ENCODE measurements at regions not wholly inside any gene's neighbourhood (a gene's known extent, or its start where the extent isn't known, plus 50 kb on each side); places are given as distances from the start of the nearest gene placed in this dataset.

DNA sequence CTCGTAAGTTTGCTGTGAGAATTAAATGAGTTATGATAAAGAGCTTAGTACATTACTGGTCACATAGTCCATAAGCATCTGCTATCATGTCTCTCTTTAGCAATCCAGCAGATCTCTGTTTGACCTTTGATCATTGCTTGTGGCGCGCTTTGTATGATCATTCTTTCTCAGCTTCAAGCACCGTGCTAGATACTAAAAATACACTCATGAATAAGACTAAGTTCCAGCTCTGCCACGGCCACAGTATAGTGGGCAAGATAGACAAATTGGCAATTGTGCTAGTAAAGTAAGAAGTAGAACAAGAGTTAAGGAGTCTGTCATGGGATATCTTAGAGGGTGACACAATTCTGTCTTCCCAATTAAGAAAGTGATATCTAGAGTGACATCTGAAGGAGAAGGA is 75.2 kb upstream of the ADGRF1 start:
- no peak for DNase-seq (ENCODE audit: low spot score)

DNA sequence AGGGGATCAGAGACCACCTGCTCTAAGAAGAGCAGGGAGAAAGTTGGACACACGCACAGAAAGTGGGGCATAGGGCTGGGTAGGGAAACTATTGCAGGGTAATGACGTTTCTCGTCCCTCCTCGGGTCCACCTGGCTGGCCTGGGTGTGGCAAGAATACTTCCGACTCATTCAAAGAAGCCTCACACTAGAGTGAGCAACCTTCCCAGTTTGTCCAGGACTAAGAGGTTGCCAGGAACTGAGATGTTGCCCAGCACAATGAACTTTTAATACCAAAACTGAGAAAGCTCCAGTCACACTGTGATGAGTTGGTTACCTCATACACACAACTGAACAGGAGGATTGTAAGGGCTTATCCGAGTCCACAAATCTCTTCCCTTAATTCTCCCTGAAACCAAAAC is 74.5 kb upstream of the ADGRF1 start:
- DNase-seq (ENCODE audit: low spot score): peak; percentile 56

DNA sequence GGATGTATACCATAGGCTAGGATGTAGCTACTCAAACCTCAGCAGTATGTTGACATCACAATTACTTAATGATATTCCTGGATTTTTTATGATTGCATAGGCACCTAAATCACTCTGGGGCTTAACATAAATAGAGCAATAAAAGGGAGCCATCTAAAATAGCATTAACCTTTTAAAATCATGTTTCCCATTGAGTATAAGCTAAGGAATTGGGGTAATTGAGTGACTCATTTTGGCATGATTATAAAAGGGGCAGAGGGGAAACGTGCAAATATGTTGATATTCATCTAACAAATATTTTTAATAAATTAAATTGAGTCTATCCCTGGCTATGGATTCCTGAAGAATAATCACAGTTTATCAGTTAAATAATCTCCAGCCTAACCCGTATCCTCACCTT is 74.0 kb upstream of the ADGRF1 start:
- DNase-seq (ENCODE audit: low spot score): no peak

DNA sequence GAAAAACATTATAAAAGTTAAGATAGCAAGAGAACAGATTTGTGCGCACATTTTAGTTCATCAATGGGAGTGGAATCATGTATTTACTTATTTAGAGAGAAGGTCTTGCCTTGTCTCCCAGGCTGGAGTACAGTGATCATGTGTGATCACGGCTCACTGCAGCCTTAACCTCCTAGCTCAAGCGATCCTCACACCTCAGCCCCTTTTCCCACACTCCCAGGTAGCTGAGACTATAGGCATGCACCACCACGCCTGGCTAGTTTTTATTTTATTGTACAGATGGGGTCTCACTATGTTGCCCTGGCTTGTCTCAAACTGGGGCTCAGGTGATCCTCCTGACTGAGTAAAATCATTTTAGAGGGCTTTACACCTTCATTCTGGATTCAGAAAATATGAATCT is 72.3 kb upstream of the ADGRF1 start:
- no peak for DNase-seq (ENCODE audit: low spot score)

DNA sequence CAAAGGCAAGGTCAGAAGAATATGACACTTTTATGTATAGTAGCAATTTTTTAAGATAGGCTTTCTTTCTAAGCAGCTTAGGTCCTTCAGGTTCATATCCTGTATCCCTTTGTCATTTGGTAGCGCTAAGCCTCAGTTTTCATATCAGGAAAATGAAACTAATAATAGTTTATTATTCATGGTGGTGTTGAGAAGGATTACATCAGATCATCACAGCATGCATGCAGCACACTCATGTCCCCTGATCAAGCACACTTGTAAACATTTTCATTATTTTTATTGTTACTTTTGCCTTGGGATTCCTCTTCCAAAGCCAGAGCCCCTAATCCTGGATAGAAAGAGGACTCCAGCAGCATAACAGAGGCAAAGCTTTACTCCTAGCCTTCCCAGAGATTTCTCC is 70.2 kb upstream of the ADGRF1 start:
- no peak for DNase-seq (ENCODE audit: low spot score)

DNA sequence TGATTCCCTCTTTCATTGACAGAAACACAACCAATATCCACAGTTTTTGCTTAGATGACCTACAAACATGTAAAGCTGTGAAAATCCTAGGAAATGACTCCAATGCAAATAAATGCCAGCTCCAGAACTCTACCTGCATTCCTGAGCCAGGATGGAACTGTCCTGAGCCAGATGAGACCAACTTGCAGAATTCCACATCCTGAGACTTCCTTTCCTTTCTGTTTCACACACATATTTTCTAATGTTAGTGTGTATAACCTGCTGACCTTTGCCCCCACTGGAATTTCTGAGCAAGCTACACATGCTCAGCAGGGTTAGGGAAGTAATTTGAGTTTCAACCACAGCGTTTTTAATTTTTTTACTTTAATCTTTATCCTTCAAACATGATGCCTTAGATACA is 69.6 kb upstream of the ADGRF1 start:
- peak; percentile 93 for DNase-seq (ENCODE audit: low spot score)

DNA sequence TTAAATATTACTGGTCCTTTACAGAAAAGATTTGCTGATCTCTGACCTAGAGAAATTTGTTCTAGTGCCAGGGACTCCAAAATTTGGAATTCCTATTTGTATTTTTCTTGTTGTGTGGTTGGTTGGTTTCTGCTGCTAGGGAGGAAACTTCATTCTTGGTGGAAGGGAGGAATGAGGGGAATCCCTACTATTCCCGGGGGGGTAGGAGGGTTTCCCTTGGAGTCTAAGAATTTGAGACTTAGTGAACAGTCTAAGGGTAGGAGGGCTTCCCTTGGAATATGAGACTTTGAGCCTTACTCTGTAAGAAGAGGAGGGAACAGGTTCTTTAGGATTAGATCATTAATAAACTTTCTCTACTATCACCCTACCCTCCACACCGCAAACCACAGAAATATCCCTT is 67.1 kb upstream of the ADGRF1 start:
- DNase-seq (ENCODE audit: low spot score): peak; percentile 33

DNA sequence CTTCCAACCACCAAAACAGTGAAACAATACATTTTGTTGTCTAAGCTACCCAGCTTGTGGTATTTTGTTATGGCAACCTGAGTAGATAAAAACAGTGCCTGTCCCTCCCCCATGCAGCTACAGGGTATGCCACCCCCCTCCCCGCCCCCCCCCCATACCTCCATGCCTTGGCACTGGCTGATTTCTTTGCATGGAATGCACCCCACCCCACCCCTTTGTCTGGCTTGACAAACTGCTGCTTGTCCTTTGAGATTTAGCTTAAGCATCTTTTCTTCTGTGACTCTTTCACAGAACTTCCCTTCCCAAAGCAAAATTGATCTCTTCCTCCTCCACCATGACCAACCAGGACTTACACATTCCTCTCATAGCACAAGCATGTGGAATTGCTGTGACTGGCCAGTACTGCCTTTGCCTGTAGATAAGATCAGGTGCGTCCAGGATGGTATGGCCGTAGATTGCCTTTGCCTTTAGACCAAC is 64.6 kb upstream of the ADGRF1 start:
- peak; percentile 76 for DNase-seq (ENCODE audit: low spot score)

DNA sequence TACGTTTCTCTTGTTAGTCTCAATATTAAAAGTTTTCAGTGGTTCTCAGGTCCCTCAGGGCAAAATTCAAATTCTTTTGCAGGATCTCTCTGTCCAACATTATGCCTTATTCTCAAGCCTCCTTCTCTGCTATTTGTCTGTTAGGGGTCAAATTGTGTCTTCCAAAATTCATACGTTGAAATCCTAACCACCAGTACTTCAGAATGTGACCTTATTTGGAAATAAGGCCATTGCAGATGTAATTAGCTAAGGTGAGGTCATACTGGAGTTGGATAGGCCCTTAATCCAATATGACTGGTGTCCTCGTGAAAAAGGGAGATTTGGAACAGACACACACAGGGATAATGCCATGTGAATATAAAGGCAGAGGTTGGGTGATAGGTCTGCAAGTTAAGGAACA is 64.1 kb upstream of the ADGRF1 start:
- no peak for DNase-seq (ENCODE audit: low spot score)

DNA sequence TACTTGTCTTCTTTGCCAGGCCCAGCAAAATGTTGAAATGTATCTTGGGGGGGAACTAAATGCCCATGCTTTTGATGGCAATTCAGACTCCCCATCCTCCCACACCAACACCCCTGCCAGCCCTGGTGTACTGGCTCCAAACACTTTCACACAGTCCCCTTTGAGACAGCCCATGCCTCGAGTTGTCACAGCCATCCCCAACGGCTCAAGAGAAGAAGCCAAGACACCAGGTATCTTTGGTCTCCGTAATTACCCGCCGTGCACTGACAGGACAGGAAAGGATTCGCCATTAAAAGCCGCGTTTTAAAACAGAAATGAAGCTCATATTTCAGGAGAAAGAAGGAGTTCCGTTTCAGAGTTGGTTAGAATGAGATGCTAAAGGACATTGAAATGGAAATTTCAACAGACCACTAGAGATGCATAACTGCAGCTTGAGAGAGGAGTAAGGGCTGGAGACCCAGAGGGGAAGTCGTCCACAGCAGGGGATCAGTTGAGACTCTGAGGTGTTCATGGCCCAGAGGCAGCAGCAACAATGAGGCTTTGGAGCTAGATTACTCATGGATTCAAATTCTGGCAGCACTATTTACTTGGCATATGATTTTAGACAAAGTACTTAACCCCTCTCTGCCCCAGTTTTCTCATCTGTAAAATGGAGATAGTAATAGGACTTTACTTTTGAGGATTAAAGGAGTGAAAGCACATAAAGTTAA is 63.5 kb upstream of the ADGRF1 start:
- DNase-seq (ENCODE audit: low spot score): no peak

DNA sequence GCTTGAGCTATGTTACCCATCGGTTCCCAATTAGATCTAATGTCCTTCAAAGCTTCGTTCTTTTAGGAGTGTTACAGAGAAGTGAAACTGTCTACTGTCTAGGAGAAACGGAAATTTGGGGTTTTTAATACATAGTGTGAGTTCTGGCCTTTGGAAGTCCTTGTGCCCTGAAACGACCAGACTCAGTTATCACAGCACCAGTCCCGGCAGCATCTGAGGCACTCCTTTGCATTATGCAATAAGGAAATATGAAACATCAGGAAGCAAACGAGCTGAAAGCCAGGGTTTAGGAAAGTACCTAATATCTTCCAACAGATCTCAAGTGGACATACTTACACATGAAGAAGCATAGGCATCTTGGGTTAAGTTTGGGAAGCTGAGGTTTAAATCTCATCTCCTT is 61.8 kb upstream of the ADGRF1 start:
- peak; percentile 52 for DNase-seq (ENCODE audit: low spot score)

DNA sequence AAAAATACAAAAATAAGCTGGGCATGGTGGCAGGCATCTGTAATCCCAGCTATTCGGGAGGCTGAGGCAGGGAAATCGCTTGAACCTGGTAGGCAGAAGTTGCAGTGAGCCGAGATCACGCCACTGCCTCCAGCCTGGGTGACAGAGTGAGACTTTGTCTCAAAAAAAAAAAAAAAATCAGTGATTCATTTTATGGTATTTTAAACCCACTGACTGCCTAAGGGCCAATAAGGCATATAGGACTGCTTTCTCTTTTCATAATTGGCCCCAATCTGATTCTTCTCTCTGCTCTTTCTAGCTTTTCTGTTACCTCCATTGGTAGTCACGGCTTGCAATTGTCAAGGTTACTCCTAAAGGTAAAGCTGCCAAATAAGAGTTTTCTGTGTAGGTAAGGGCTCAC is 60.2 kb upstream of the ADGRF1 start:
- no peak for DNase-seq (ENCODE audit: low spot score)

DNA sequence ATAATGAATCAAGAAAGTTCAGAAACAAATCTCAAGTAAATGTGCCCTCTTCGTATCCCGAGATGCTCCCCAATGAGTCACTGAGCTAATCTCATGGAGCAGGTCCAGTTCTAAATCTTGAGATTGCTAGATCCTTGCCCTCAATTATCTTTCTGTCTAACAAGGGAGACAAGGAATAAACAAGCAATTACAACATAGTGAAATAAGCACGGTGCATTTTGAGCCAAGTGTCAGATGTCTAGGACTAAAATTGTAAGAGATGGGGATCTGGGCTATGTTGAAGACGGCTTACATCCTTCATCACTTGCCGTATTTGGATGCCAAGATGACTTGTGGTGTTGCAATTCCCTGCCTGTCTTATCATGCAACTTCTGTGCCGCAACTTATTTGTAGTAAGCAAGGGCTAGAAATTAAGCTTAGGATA is 56.5 kb upstream of the ADGRF1 start:
- DNase-seq (ENCODE audit: low spot score): no peak

DNA sequence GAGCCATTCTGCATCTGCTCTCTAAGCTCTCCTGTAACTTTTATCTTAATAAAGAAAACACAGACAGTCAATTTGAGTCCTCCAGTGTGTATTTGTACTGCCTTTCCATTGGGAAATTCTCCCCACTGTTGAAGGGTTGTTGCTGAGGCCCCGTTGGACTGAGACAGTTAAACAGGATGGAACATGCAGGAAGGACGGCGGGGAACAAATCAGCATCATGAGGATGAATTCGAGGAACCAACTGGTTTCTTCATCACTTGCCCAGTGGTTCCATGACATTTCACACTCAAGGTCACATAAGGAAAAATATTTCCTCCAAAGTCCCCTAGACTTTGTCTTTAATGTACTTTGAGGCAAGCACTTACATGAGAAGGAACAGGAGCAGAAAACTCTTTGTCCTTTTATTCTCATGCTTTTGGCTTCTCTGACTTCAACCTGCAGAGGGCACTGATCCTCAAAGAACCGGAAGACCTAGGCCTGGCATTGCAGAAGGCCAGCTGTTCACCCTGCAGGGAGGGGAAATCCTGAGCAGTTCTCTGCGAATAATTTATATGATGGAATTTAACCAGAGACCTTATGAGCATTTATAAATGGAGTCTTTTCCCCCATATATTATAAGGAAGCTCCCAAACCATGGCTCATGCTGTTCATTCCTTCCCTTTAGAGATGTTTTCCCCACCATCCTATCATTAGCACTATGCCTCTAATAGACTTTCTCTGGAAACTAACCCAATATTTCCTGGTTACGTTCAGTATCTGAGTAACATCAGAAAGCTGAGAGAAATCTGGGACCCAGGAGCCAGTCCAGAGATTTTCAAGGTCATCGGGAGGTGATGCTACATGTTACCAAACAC is 55.2 kb upstream of the ADGRF1 start:
- DNase-seq (ENCODE audit: low spot score): peak; percentile 84

DNA sequence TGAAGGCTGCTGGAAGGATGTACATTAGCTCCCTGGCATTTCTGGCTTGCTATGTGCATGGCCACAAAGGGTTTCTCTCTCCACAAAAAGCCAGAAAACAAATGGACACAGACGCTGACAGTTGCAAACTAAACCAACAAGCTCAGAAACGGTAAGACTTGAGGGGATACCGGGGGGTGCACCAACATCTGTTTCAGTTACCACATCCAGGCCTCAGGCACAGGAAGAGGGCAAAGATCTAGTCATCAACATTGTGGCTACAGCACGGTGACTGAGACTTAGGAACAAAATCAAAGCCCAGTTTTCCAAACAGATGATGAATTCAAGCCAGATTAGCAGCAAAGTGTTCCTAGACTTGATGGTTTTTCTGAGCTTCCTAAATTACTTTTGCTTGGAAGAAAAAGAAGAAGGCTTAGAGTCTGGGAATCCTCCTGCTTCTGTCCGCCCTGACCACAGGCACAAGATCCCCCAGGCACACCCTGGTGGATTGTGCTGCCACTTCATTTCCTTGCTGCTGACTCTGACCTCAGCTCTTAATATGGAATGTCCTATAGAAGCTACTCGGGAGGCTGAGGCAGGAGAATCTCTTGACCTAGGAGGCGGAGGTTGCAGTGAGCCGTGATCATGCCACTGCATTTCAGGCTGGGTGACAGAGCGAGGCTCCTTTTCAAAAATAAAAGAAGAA is 54.2 kb upstream of the ADGRF1 start:
- no peak for DNase-seq (ENCODE audit: low spot score)

DNA sequence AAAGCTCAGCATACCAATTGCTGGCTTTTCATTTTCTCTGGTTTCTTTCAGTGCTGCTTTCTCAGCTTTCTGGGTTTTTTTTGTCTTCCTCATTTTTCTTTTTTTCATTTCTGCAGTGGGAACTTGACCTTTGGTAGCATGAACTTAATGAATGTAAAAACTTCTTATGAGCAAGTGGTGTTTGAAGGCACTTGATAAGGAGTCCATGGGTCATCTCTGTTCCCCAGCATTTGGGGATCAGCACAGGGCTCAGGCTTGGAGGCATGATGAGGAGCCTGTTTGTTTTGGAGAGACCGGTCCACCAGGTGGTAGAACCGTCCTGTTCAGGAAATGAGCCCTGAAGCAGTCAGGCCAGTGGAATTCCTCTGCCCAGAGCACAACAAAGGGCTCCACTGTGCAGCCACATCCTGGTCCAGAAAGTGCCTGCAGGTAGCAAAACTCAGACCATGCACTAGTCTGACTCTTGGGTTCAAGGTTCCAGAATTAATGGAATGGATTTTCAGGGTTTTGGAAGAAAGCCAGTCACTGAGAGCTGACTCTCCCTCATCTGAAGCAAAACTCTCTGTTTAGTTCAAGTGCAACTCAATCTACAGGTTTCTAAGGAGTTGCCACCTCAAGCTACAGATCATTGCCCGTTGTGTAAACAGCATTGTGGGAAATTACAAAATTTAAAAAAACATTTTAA is 52.3 kb upstream of the ADGRF1 start:
- DNase-seq (ENCODE audit: low spot score): peak; percentile 82

DNA sequence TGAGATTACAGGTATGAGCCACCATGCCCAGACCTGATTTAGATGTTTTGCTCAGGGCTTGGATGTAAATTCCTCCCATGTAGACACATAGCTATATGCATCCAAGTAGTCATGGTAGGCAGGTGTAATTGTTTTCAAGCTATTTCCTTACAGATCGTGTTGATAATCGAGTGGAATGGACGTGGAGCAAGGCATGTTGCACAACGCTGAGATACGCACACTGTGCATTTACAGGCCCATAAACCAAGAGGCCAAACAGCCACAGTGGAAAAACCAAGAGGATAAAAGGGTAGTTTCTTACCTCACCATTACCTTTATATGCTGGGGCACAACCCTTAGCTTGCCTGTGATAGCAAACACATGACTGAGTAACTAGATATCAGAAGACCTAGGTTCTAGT is 51.0 kb upstream of the ADGRF1 start:
- DNase-seq (ENCODE audit: low spot score): no peak

DNA sequence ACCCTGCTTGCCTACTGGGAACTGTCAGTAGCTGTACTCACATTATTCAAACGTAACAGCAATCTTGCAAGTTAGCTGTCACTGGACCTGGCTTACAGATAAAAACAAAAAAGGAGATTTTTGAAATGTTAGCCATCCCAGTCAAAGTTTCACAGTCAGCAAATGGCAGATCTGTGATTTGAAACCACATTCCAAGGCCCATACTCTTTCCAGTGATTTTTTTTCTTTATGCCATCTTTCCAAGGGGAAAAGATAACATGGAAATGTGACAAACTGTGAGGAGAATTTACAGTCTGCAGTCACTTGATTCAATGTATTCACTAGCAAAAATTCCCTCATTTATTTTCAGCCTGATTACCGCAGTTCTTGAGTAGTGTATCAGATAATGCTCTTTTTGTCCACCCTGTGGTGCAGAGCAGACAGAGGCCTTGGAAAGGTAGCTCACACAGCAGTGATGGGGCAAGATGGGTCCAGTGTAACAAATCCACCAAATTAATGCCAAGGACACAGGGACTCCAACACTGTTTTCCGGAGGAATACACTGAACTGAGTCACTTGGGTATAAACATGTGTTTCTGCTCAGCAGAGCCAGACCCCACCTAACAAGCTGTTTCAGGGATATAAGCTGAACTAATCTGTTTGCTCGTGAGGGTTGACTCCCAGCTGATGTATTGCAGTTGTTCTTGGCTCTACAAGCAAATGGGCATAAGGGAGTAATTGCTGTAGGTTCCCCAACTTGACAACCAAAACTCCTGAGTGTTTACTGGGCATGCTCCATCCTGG is 49.9 kb upstream of the ADGRF1 start:
- DNase-seq (ENCODE audit: low spot score): no peak

Measured in kidney tubule cell (primary cell).